ENCODE measurements at regions not wholly inside any gene's neighbourhood (a gene's known extent, or its start where the extent isn't known, plus 50 kb on each side); places are given as distances from the start of the nearest gene placed in this dataset.

GRCh38 chr6:141165002-141165665 is 967.6 kb upstream of the GJE1 start:
- H3K27ac Mint-ChIP-seq (ENCODE audit: unreplicated experiment), result no peak overlapping the region
- DNase-seq, result no peak
- peaks cover 4% of the 10 kb centered on the region for H3K36me3 Mint-ChIP-seq (ENCODE audit: unreplicated experiment)
- no peaks in the 10 kb centered on the region for H3K4me1 Mint-ChIP-seq (ENCODE audit: low read depth, unreplicated experiment)
- TF ChIP-seq, protein P1, sequence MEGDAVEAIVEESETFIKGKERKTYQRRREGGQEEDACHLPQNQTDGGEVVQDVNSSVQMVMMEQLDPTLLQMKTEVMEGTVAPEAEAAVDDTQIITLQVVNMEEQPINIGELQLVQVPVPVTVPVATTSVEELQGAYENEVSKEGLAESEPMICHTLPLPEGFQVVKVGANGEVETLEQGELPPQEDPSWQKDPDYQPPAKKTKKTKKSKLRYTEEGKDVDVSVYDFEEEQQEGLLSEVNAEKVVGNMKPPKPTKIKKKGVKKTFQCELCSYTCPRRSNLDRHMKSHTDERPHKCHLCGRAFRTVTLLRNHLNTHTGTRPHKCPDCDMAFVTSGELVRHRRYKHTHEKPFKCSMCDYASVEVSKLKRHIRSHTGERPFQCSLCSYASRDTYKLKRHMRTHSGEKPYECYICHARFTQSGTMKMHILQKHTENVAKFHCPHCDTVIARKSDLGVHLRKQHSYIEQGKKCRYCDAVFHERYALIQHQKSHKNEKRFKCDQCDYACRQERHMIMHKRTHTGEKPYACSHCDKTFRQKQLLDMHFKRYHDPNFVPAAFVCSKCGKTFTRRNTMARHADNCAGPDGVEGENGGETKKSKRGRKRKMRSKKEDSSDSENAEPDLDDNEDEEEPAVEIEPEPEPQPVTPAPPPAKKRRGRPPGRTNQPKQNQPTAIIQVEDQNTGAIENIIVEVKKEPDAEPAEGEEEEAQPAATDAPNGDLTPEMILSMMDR (IDR thresholded peaks at IDR 0.05; ENCODE audit: partially characterized antibody, unreplicated experiment), result no peak
- H3K9me3 Mint-ChIP-seq (ENCODE audit: unreplicated experiment), result no peaks in the 10 kb centered on the region
- H3K4me3 Mint-ChIP-seq (ENCODE audit: unreplicated experiment), result no peak overlapping the region
- H3K27me3 Mint-ChIP-seq (ENCODE audit: unreplicated experiment), result no peaks in the 10 kb centered on the region

- Mint-ChIP-seq H3K27me3 (ENCODE audit: unreplicated experiment) (no peaks in the 10 kb centered on the region), H3K4me3 (ENCODE audit: unreplicated experiment) (no peak overlapping the region), H3K36me3 (ENCODE audit: unreplicated experiment) (peaks cover 4% of the 10 kb centered on the region), H3K9me3 (ENCODE audit: unreplicated experiment) (no peaks in the 10 kb centered on the region), H3K4me1 (ENCODE audit: low read depth, unreplicated experiment) (no peaks in the 10 kb centered on the region), H3K27ac (ENCODE audit: unreplicated experiment) (no peak overlapping the region)
- no peak for DNase-seq
- TF ChIP-seq, protein P1 (IDR thresholded peaks at IDR 0.05; ENCODE audit: partially characterized antibody, unreplicated experiment), result no peak
Measured at GRCh38 chr6:141164042-141164743, 968.5 kb upstream of the GJE1 start.

- Mint-ChIP-seq H3K27ac (ENCODE audit: unreplicated experiment) (no peak overlapping the region), H3K27me3 (ENCODE audit: unreplicated experiment) (no peaks in the 10 kb centered on the region), H3K36me3 (ENCODE audit: unreplicated experiment) (peaks cover 4% of the 10 kb centered on the region), H3K4me3 (ENCODE audit: unreplicated experiment) (no peak overlapping the region), H3K4me1 (ENCODE audit: low read depth, unreplicated experiment) (no peaks in the 10 kb centered on the region), H3K9me3 (ENCODE audit: unreplicated experiment) (no peaks in the 10 kb centered on the region)
- DNase-seq, result no peak
- TF ChIP-seq, protein P1 (IDR thresholded peaks at IDR 0.05; ENCODE audit: partially characterized antibody, unreplicated experiment), result no peak
Measured at GRCh38 chr6:141163107-141163506, 969.6 kb upstream of the GJE1 start.

DNA sequence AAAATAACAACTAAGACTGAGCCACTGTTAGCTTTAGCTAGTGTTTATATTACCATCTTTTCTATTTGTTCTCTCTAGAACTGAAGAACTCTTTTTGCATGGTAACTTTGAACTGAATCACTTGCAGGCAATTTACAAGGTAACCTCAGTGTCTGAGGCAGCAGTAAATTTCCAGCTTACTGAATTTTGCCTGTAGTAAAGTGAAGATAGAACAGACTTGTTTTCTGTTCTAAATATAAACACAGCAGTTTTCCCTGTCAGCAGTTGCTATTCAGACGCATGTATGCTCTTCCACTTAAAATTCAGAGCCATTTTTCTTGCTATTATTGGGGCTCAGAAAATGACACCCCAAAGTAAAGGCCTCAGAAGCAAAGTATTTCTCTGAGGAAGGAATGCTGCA is 974.0 kb upstream of the GJE1 start:
- DNase-seq, result no peak
- Mint-ChIP-seq H3K9me3 (ENCODE audit: unreplicated experiment) (no peaks in the 10 kb centered on the region), H3K4me3 (ENCODE audit: unreplicated experiment) (no peak overlapping the region), H3K27me3 (ENCODE audit: unreplicated experiment) (no peaks in the 10 kb centered on the region), H3K36me3 (ENCODE audit: unreplicated experiment) (no peaks in the 10 kb centered on the region), H3K27ac (ENCODE audit: unreplicated experiment) (no peak overlapping the region), H3K4me1 (ENCODE audit: low read depth, unreplicated experiment) (no peaks in the 10 kb centered on the region)
- TF ChIP-seq, protein P1 (IDR thresholded peaks at IDR 0.05; ENCODE audit: partially characterized antibody, unreplicated experiment), result no peak

DNA sequence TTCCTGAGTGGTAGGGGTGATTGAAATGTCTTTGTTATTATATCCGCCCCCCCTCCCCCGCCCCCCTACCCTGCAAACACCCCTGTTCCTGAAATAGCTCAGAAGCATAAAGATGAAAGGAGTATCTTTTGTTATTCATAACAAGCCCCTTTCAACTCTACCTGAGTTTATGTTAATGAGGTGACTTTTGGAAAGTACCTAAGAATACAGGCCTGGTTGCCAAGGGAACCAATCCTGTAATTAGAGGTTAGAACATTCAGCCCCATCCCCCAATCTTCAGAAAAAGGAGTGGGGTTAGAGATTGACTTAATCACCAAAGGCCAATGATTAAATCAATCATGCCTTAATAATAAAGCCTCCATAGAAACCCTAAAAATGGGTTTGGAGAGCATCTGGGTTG is 979.2 kb upstream of the GJE1 start:
- no peaks in the 10 kb centered on the region for H3K27me3 Mint-ChIP-seq (ENCODE audit: unreplicated experiment)
- H3K4me3 Mint-ChIP-seq (ENCODE audit: unreplicated experiment), result no peak overlapping the region
- no peak for DNase-seq
- H3K36me3 Mint-ChIP-seq (ENCODE audit: unreplicated experiment), result no peaks in the 10 kb centered on the region
- no peaks in the 10 kb centered on the region for H3K9me3 Mint-ChIP-seq (ENCODE audit: unreplicated experiment)
- TF ChIP-seq, protein P1 (IDR thresholded peaks at IDR 0.05; ENCODE audit: partially characterized antibody, unreplicated experiment), result no peak
- no peaks in the 10 kb centered on the region for H3K4me1 Mint-ChIP-seq (ENCODE audit: low read depth, unreplicated experiment)
- H3K27ac Mint-ChIP-seq (ENCODE audit: unreplicated experiment), result no peak overlapping the region

All from glutamatergic neuron (in vitro differentiated cells).